Astrocyte of the cerebellum (primary cell): ENCODE measurements at regions not wholly inside any gene's neighbourhood (a gene's known extent, or its start where the extent isn't known, plus 50 kb on each side); places are given as distances from the start of the nearest gene placed in this dataset.

Experiments used
- DNase-seq: peaks from one replicate; pipeline ENCODE4 v3.0.0-alpha.2; 2011; ENCODE audit warnings: low read depth
- H3K4me3 ChIP-seq: 2 replicates; pipeline ENCODE4 v1.5.1; 2011; ENCODE audit warnings: mild to moderate bottlenecking, low read depth, low read length, moderate library complexity
- in situ Hi-C: cut with HindIII; loops from 2 replicates; pipeline ENCODE4 v1.10.0; 2017; ENCODE audit warnings: low sequenced_read_pairs
- TF ChIP-seq, protein P1 (sequence below): IDR thresholded peaks from 2 replicates; pipeline ENCODE4 v1.5.1; 2012; ENCODE audit warnings: low read length, low read depth, moderate library complexity, mild to moderate bottlenecking; ENCODE audit errors: missing control alignments

DNA sequence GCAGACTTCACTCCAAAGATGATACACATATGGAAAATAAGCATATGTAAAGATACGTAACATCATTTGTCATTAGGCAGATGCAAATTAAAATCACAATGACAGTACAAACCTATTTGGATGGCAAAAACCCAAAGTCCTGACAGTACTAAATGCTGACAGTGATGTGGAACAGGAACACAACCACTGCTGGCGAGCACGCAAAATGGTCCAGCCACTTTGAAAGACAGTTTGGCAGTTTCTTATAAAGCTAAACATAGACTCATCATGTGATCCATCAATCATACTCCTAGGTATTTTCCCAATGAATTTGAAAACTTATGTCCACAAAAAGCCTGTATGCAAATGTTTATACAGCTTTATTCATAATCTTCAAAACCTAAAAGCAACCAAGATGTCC is 200.7 kb downstream of the RAMP3 start:
- in situ Hi-C loops, result no loop called here
- H3K4me3 ChIP-seq, result no peak overlapping the region
- no peak for DNase-seq
- TF ChIP-seq, protein P1, sequence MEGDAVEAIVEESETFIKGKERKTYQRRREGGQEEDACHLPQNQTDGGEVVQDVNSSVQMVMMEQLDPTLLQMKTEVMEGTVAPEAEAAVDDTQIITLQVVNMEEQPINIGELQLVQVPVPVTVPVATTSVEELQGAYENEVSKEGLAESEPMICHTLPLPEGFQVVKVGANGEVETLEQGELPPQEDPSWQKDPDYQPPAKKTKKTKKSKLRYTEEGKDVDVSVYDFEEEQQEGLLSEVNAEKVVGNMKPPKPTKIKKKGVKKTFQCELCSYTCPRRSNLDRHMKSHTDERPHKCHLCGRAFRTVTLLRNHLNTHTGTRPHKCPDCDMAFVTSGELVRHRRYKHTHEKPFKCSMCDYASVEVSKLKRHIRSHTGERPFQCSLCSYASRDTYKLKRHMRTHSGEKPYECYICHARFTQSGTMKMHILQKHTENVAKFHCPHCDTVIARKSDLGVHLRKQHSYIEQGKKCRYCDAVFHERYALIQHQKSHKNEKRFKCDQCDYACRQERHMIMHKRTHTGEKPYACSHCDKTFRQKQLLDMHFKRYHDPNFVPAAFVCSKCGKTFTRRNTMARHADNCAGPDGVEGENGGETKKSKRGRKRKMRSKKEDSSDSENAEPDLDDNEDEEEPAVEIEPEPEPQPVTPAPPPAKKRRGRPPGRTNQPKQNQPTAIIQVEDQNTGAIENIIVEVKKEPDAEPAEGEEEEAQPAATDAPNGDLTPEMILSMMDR, result no peak

DNA sequence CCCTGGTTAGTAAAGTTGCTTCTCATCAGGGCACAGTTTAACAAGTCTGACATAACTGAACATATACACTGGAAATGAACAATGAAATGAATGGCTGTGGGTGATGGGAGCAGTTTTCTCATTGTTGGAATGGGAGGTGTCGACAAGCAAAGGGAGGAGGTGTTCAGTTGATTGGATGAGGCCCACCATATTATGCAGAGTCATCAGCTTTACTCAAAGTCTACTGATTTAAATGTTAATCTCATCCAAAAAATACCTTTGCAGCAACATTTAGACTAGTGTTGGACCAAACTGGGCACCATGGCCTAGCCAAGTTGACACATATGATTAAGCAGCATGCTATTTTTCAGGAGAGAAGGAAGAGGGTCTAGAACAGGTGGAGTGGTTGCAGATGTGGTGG is 201.7 kb downstream of the RAMP3 start:
- no peak overlapping the region for H3K4me3 ChIP-seq
- no peak for DNase-seq
- TF ChIP-seq, protein P1, result no peak
- in situ Hi-C loops, result no loop called here

DNA sequence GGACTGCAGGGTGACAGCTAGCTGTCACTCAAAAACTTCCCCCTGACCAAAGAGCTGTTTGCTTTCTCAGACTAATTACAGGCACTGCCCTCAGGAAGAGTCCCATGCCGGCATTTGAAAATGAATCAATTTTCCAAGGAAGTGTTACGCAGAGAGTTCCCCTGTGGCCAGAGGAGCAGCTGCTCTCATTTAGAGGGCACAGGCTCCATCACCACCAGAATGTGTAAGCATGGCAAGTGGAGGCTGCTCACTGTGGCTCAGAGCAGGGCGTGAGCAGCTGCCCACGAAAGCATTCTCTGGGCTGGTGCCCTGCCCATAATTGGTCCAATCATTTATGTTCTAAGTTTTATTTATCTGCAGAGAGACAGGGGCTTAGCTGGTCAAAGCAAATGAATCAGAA is 202.2 kb downstream of the RAMP3 start:
- in situ Hi-C loops, result no loop called here
- TF ChIP-seq, protein P1, result no peak
- H3K4me3 ChIP-seq, result no peak overlapping the region
- no peak for DNase-seq

DNA sequence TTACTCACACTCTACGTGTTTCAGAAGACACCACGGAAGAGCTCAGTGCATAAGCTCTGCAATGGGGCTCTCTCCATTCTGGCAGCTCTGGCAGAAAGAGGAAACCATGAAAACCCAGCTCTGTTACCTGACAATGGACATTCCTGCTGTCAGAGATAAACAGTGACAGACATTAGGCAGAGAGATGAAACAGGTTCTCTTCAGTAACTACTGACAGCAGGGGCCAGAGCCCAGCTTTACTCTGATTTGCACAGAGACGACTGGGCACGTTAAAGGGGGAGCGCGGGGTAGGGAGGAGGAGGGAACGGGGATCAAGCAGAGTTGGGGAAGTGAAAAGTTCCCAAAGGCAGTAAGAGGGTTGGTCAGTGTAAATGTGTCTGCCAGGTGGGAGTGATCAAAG is 206.1 kb downstream of the RAMP3 start:
- in situ Hi-C loops, result no loop called here
- no peak for DNase-seq
- TF ChIP-seq, protein P1, result no peak
- H3K4me3 ChIP-seq, result no peak overlapping the region

DNA sequence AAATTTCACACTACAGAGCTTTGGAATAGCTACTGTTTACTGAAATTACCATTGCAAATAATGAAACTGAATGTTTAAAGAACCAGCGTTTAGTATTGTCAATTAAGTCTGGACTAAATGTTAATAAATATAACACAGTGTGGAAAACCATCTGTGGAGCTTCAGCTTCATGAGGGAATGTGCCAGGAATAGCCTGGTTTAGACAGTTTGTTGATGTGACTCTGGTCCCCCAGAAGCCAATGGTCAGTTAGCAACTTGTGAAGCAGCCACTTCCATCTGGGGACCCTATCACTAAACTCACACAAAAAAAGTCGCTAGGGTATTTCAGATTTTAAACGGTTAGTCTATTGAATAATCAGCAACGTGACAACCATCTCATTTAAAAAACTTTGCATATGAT is 207.8 kb downstream of the RAMP3 start:
- TF ChIP-seq, protein P1, result no peak
- in situ Hi-C loops, result no loop called here
- H3K4me3 ChIP-seq, result no peak overlapping the region
- no peak for DNase-seq

DNA sequence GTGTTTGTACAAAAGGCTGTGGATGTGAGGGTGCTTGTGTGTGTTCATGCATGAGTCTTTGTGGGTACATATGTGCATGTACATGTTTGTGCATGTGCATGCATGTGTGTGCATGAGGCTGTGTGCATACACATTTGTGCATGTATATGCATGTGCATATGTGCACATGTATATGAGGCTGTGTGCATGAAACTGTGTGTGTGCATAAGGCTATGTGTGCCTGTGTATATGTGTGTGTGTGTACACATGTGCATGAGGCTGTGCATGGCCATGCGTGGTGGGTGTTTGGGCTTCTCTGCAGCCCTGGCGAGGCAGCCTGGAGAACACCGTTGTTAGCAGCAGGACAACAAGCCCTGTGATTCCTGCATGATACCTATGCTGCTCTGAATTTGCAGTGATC is 207.7 kb upstream of the ADCY1 start:
- no peak for DNase-seq

DNA sequence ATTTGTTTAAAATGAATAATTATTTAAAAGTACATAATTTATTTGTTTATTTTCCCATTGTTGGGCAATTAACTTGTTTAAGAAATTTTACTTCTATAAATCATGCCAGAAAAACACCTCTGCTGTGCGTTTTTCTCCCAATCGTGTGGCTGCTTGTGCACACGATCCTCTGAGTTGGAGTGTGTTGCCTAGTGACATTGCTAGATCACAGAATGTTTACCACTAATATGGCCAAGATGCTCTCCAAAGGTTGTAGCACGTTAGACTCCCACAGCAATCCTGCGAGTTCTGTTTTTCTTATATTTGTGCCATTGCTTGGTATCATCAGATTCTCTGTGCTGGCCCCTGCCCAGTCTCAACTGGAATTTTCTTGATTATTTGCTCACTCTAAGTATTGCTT is 207.1 kb upstream of the ADCY1 start:
- TF ChIP-seq, protein P1, result no peak
- no peak for DNase-seq
- in situ Hi-C loops, result no loop called here
- no peak overlapping the region for H3K4me3 ChIP-seq

More for the DNA sequence above, 207.7 kb upstream of the ADCY1 start:
- no peak overlapping the region for H3K4me3 ChIP-seq
- TF ChIP-seq, protein P1, result no peak
- in situ Hi-C loops, result no loop called here
